AG10803 (cell line): ENCODE measurements at regions not wholly inside any gene's neighbourhood (a gene's known extent, or its start where the extent isn't known, plus 50 kb on each side); places are given as distances from the start of the nearest gene placed in this dataset.

Source experiments
- DNase-seq: peaks from one replicate; pipeline ENCODE4 v3.0.0; 2010; ENCODE audit warnings: low read depth
- H3K4me3 ChIP-seq: 2 replicates; pipeline ENCODE4 v1.5.1; 2011; ENCODE audit warnings: mild to moderate bottlenecking, low read length, control low read depth
- CTCF ChIP-seq: conservative IDR thresholded peaks from 2 replicates; pipeline ENCODE4 v1.5.1; 2011; ENCODE audit warnings: mild to moderate bottlenecking, low read length, control low read depth, inconsistent platforms

- no peak for DNase-seq
- no peak overlapping the region for H3K4me3 ChIP-seq
- TF ChIP-seq CTCF, result no peak
Measured at GRCh38 chr13:85186356-85187045, 612.7 kb downstream of the SLITRK6 start.

- TF ChIP-seq CTCF, result no peak
- no peak for DNase-seq
- no peak overlapping the region for H3K4me3 ChIP-seq
Measured at GRCh38 chr13:85174291-85174690, 624.9 kb downstream of the SLITRK6 start.

GRCh38 chr13:85170372-85170771 lies 628.8 kb downstream of the SLITRK6 start:
- no peak overlapping the region for H3K4me3 ChIP-seq
- no peak for DNase-seq
- no peak for TF ChIP-seq CTCF

- no peak overlapping the region for H3K4me3 ChIP-seq
- no peak for TF ChIP-seq CTCF
- DNase-seq, result no peak
Measured at GRCh38 chr13:85166891-85167290, 632.3 kb downstream of the SLITRK6 start.

- TF ChIP-seq CTCF, result no peak
- no peak overlapping the region for H3K4me3 ChIP-seq
- no peak for DNase-seq
Measured at GRCh38 chr13:85163063-85163462, 636.2 kb downstream of the SLITRK6 start.

- no peak for DNase-seq
- H3K4me3 ChIP-seq, result no peak overlapping the region
Measured at GRCh38 chr13:85148009-85148408, 651.2 kb downstream of the SLITRK6 start.

More at GRCh38 chr13:85148009-85148408, 651.2 kb downstream of the SLITRK6 start:
- no peak for TF ChIP-seq CTCF
